ENCODE measurements at regions not wholly inside any gene's neighbourhood (a gene's known extent, or its start where the extent isn't known, plus 50 kb on each side); places are given as distances from the start of the nearest gene placed in this dataset.
"Not testable (repeated sequence)": the region's sequence is repeated elsewhere in the genome, so short reads cannot be mapped to it uniquely, and the experiment has no call there.

DNA sequence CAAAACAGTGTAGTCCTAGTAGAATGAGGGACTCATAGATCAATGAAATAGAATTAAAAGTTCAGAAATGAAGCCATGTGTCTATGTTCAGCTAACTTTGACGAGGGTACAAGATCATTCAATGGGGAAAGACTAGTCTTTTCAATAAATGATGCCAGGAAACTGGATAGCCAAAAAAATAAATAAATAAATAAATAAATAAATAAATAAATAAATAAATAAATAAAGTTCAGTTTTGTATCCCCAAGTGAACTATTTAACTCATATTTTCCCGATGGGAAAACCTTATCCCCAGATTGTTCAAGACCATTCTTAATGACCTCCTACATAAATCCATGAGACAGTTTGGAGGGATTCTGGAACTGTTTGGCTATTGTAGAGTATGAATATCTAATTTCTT is 277.1 kb upstream of the EYS start:
- DNase-seq (ENCODE audit: low spot score) (no peak), ATAC-seq (ENCODE audit: insufficient number of reproducible peaks, low FRiP score, low read depth) (no peak)
- Histone ChIP-seq H3K27ac (no peak overlapping the region), H3K9me3 (no peaks in the 10 kb centered on the region), H3K27me3 (replicated peaks; ENCODE audit: insufficient read depth) (no peaks in the 10 kb centered on the region), H3K4me1 (ENCODE audit: control insufficient read depth in 1 of 2, low read depth in 2 of 2) (no peaks in the 10 kb centered on the region), H3K4me3 (no peak overlapping the region), H3K36me3 (no peaks in the 10 kb centered on the region)
- no peak for TF ChIP-seq CTCF (IDR thresholded peaks at IDR 0.05)

GRCh38 chr6:65979120-65979519 is 272.1 kb upstream of the EYS start:
- Histone ChIP-seq H3K4me3 (no peak overlapping the region), H3K27ac (no peak overlapping the region), H3K27me3 (replicated peaks; ENCODE audit: insufficient read depth) (no peaks in the 10 kb centered on the region), H3K9me3 (no peaks in the 10 kb centered on the region), H3K36me3 (no peaks in the 10 kb centered on the region), H3K4me1 (ENCODE audit: control insufficient read depth in 1 of 2, low read depth in 2 of 2) (no peaks in the 10 kb centered on the region)
- ATAC-seq (ENCODE audit: insufficient number of reproducible peaks, low FRiP score, low read depth) (no peak), DNase-seq (ENCODE audit: low spot score) (no peak)
- TF ChIP-seq CTCF (IDR thresholded peaks at IDR 0.05), result no peak

- H3K36me3 ChIP-seq; ATAC-seq (ENCODE audit: insufficient number of reproducible peaks, low FRiP score, low read depth); H3K4me1 ChIP-seq (ENCODE audit: control insufficient read depth in 1 of 2, low read depth in 2 of 2): not testable (repeated sequence)
Observed at GRCh38 chr6:65971252-65971651, 264.2 kb upstream of the EYS start.

GRCh38 chr6:65964261-65964660 is 257.2 kb upstream of the EYS start:
- ATAC-seq (ENCODE audit: insufficient number of reproducible peaks, low FRiP score, low read depth) (no peak), DNase-seq (ENCODE audit: low spot score) (no peak)
- no peaks in the 10 kb centered on the region for H3K4me1 ChIP-seq (ENCODE audit: control insufficient read depth in 1 of 2, low read depth in 2 of 2)
- no peak overlapping the region for H3K27ac ChIP-seq
- no peaks in the 10 kb centered on the region for H3K36me3 ChIP-seq
- no peaks in the 10 kb centered on the region for H3K27me3 ChIP-seq (replicated peaks; ENCODE audit: insufficient read depth)
- no peak overlapping the region for H3K4me3 ChIP-seq
- no peaks in the 10 kb centered on the region for H3K9me3 ChIP-seq
- TF ChIP-seq CTCF (IDR thresholded peaks at IDR 0.05), result no peak

More at GRCh38 chr6:65971252-65971651, 264.2 kb upstream of the EYS start:
- H3K27me3 ChIP-seq (replicated peaks; ENCODE audit: insufficient read depth); H3K27ac ChIP-seq; DNase-seq (ENCODE audit: low spot score); H3K9me3 ChIP-seq; H3K4me3 ChIP-seq: not testable (repeated sequence)

DNA sequence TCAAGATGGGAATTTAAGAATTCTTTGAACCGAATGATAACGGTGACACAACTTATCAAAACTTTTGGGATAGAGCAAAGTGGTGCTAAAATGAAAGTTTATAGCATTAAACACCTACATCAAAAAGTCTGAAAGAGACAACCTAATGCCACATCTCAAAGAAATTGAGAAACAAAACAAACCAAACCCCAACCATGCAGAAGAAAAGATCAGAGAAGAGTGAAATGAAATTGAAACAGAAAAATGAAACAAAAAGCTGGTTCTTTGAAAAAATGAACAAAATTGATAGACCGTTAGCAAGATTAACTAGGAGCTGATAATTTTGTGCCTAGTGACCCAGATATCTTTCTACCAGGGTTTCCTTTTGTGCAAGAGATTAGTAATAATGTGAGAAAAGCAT is 248.0 kb upstream of the EYS start:
- DNase-seq (ENCODE audit: low spot score) (no peak), ATAC-seq (ENCODE audit: insufficient number of reproducible peaks, low FRiP score, low read depth) (no peak)
- H3K4me1 ChIP-seq (ENCODE audit: control insufficient read depth in 1 of 2, low read depth in 2 of 2), result no peaks in the 10 kb centered on the region
- H3K9me3 ChIP-seq, result no peaks in the 10 kb centered on the region
- H3K27ac ChIP-seq, result no peak overlapping the region
- H3K4me3 ChIP-seq, result no peak overlapping the region
- no peaks in the 10 kb centered on the region for H3K36me3 ChIP-seq
- TF ChIP-seq CTCF (IDR thresholded peaks at IDR 0.05), result no peak
- no peaks in the 10 kb centered on the region for H3K27me3 ChIP-seq (replicated peaks; ENCODE audit: insufficient read depth)

DNA sequence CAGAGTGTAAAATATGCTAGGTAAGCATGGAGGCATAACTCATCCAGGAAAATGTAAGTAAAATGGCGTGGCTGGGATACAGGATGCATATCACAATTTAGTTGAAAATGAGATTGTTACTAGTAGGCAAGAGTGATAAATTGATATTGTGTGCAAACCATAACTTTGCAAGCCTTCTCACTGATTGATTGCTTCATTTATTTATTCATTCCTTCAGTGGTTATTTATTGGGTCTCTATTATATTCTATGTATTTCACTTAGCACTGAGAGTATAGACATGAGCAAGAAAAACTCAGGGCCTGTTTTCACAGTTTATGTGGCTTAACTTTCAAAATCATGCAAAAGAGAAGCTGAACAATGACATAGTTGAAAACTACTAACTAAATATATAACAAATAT is 241.0 kb upstream of the EYS start:
- Histone ChIP-seq H3K27me3 (replicated peaks; ENCODE audit: insufficient read depth) (no peaks in the 10 kb centered on the region), H3K4me3 (no peak overlapping the region), H3K4me1 (ENCODE audit: control insufficient read depth in 1 of 2, low read depth in 2 of 2) (no peaks in the 10 kb centered on the region), H3K36me3 (no peaks in the 10 kb centered on the region), H3K27ac (no peak overlapping the region), H3K9me3 (no peaks in the 10 kb centered on the region)
- no peak for ATAC-seq (ENCODE audit: insufficient number of reproducible peaks, low FRiP score, low read depth)
- no peak for TF ChIP-seq CTCF (IDR thresholded peaks at IDR 0.05)
- no peak for DNase-seq (ENCODE audit: low spot score)

Data from thoracic aorta (tissue), 2 donors.